ENCODE measurements at regions not wholly inside any gene's neighbourhood (a gene's known extent, or its start where the extent isn't known, plus 50 kb on each side); places are given as distances from the start of the nearest gene placed in this dataset.

DNA sequence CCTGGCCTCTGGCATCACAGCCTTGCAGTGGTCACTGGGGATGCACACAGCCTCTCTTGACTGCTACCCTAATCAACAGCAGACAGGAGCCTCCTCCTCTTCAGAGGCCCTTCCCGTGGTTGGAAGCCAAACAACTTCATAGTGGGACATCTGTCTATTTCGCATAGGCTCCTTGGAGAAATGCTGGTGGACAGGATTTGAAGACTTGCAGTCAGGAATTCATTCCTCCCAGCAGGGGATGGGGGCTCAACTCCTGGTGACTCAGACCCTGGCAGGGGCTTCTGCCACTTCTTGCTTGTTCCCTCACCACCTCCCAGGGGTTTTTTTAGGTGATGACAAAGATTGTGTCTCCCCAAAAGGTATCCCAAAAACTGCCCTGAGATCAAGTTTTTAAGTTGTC, 191.7 kb upstream of the CAMK1G start:
- no peak for DNase-seq

DNA sequence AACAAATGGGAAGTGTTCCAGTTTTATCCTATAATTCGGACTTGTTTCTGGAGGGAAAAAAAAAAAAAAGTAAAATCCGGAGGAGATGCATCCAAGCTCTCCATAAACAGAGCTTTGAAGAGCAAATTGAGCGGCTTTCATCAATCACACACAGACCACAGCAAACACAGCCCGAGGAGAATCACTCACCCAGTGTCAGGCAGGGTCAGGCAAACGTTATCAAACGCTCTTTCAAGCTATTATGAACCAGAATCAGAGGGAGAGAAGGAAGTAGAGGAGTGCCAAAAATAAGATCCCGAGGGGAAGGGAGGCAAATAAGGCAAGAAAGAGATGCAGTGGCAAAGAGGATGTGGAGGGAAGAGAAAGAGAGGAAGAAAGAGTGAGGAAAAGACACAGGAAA, 188.3 kb upstream of the CAMK1G start:
- DNase-seq, result no peak

DNA sequence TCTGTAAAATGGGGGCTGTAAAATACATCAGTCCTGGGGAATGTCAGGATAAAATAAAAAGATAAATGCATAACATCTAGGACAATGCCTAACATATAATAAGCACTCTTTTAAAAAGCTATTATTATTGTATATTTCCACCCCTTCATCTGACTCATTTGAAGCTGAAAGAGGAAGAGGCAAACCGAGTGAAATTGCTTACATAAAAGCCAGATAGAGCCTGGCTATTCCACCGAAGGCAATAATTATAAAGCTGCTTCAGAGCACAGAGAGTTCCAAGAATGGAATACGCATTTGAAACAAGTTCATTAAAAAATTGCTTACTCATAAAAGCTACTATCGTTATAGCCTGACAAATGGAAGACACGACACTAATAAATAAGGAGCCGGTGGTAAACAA, 186.1 kb upstream of the CAMK1G start:
- no peak for DNase-seq

DNA sequence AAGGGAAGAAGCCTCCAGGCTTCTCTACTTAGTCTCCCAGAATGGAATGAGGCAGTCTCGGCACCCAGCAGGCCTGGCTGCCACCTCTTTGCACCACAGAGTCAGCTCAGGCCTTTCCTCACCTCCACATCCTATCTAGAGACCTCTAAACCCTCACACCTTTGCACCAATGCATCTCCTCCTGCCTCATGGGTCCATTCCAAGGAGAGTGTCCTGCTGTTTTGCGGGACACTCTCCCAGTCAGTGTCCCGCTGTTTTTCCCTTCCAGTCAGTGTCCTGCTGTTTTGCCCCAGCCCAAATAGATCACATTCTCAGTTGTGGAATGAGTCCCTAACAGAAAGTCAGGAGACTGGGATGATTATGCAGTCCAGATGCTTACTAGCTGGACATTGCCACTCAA, 185.6 kb upstream of the CAMK1G start:
- DNase-seq, result no peak

DNA sequence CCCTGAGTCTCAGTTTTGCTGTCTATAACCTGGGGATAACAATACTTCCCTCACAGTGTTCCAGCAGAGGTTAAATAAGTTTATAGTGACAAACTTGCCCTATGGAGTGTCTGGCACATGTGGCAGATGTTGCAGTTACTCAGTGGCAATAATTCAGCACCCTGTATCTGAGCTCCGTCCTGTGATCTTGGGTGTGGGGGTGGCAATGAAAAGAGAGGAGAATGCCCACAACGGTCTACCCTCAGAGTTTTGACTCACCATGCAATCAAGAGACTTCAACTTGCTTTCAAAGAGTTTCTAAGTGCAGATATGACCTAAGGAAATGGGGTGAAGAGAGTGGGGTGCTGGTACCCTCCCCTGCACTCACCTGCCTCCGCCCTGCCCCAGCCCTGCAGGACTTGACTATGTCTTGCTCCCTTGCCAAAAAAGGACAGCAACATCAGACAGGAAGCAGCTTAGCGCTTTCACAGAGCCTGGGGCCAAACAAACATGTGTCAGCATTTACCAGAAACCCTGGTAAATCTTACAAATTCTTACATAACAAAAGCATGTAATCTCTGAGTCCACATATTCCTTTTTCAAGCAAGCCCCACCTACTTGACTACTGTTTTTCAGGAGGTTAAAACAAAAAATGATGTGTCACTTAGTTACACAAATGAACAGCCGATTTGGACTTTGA, 185.1 kb upstream of the CAMK1G start:
- no peak for DNase-seq

DNA sequence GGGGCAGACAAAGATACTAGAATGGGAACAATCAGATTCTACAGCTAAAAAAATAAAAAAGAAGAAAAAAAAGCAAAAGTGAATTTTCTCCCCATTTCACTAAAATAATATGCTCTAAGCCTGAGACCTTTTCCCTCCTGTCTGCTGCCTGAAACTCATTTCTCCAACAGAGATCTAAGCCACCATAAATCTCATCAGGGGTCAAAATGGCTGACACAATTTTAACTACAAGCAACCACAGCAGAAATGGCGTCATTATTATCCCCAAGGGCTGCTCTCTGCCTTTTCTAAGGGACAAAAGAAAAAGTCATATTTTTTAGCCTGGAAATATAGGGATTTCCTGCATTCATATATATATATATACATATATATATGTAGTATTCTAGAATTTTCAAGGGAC, 183.7 kb upstream of the CAMK1G start:
- no peak for DNase-seq

DNA sequence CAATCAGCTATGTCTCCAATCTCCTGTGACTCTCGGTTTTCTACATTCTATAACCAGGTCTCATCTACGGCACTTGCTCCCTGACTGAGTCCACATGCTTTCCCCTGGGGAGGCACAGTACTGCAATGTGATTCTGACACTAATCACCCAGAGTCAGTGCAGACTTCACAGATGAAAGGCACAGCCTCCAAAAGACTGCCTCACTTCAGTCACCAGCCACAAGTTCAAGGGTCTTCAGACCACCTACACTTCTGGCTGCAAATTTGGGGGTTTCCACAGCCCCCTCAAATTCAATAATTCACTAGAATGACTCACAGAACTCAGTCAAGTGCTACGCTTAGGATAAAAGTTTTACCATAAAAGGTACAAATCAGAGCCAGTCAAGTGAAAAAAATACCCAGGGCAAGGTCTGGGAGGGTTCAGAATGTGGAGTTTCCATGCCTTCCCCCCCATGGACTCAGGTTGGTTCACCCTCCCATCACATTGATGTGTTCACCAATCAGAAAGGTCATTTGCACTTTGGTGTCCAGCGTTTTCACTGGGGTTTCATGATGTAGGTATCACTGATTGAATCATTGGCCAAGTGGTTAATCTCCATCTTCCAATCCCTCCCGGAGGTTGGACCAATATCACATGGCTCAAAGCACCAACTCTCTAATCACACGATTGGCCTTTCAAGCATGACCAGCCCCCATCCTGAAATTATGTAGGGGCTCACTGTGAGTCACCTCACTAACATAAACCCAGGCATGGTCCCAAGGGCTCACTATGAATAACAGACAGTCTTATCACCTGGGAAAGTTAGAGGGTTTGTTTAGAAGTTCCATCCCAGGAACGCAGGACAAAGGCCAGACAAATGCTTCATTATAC, 182.9 kb upstream of the CAMK1G start:
- DNase-seq, result no peak

DNA sequence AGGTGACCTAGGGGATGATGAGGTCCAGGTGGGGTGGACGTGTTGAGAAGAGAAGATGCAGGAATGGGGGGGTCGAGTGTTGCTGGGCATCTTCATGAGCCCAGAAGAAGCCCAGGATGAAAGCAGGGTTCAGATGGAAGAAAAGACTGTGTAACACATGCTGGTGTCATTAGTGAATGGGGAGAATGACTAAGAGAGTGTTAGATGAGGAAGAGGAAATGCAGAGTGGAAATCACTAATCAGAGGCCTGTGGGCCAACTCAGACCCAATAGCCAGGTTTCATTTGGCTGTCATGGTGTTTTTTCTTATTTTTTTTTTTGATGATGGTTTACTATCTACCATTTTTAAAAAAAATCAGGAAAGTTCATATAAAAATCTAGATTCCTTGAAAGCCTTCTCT, 180.8 kb upstream of the CAMK1G start:
- DNase-seq, result no peak

DNA sequence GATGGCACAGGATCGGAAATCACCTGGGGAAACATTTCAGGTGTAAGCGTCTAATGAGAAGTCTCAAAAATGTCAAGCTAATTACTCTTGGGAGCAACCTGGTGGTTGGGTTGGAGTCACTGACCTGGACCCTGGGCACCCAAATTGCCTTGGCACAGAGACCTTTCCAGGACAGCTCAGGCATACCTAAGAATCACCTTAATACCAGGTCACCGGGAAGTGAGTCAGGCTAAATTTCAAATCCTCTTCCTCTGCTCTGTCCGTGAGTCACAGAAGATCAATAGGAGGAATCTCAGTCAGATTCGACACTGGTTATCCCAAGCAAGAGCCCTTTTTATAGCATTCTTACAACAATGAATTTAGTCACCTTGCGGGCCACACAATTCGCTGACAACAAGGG, 179.6 kb upstream of the CAMK1G start:
- DNase-seq, result no peak

DNA sequence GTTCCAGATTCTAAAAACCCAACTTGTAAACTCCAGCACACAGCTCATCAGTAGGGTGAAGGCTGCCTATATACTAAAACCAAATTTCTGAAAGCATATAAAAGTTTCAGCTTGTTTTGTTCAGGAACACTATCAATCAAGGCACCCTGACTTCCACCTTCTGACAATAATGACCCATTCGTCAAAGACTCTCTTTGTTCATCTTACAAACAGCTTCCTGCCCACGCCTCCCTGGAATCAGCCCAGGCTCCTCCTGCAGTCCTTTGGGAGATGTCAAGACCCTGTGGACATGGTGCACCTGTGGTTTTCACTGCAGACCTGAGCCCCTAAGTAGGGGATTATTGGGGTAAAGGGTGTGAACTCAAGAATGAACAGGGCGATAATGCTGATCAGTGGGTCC, 178.9 kb upstream of the CAMK1G start:
- no peak for DNase-seq

DNA sequence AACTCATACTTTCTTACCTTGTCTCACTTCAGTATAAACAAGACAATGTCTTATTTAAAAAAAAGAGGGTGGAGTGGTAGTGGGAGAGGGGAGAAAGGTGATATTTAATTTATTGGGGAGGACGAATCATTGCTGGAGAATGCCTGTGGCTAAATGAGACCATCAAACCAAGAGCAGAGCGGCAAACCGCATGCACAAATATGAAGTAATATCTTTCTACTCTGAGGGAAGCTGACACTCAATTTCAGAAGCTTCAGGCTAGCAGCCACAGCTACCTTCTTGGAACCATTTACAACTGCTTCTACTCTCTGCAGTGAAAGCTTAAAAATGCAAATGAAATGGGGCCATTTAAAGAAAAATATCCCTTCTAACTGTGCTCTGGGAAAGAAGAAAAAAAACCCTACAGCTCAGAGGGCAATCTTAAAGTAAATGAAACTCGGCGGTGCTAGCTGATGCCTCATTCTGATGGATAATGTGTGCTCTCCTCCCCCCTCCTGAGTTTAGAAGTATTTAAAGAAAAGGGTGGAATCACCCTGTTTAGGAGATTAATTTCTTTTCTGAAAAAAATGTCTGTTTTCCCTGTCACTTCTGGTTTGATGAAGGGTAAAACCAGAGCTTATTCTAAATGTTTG, 178.2 kb upstream of the CAMK1G start:
- no peak for DNase-seq

DNA sequence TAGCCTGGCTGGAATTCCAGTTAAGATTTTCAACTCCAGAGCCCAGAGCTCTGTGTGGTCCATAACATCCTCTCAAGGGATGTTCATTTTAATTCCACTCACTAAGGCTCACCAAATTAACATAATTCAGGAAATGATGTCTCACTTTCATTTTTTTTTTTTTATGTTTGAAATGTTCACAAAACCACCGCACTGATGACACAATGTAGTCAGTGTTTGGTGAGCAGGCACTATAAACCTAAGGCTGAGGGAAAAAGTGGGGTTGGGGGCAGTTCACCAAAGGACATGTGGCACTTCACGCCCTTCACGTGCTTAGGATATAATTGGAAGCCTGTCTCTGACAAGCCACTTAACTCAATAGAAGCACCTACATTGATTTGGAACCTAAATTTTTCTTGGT, 177.3 kb upstream of the CAMK1G start:
- no peak for DNase-seq

DNA sequence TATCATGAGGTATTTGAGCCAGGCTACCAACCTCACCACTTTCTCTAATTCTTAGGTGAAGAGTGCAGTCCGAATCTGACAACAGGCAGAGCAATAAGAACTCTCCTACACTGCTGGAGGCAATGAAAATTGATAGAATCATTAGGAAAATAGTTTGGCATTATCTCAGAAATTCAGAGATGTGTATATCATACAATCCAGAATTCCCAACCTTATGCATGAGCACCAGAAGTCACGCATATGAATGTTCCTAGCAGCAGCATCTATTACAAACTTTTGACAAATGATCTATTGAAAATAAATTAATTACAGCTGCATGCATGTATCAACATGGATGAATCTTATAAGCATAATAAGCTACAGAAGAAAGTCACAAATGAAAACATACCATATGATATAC, 176.9 kb upstream of the CAMK1G start:
- no peak for DNase-seq

DNA sequence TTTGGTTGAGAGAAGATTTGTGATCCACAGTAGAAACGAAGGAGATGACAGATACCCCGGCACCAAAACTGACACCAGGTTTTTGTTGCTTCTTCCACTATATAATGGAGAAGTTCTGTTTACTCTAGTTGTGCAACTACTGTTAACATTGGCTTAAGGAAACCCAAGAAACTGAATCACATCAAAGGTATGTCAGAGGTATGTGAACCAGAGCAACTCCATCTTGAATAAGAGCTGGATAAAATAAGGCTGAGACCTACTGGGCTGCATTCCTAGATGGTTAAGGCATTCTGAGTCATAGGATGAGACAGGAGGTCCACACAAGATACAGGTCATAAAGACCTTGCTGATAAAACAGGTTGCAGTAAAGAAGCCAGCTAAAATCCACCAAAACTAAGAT, 173.7 kb upstream of the CAMK1G start:
- DNase-seq, result no peak

DNA sequence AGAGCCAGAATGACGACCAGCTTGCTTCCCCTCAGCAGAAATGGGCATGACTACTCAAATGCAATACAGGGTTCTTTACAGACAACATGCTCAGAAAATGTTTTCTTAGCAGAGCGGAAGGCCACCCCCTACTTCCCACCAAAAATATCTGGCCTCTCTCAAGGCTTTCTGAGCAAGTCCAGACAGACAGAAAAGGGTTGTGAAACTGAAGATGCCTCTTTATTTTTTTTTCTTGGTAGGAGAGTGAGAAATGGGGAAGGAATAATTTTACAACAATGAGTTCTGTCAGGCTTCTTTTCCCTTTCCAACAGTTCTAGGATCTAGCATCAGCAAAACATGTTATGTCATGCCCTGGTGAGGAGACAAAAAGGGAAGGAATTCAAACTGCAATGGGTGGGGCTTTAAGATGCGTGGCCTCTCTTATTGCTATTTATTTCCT, 172.0 kb upstream of the CAMK1G start:
- no peak for DNase-seq

DNA sequence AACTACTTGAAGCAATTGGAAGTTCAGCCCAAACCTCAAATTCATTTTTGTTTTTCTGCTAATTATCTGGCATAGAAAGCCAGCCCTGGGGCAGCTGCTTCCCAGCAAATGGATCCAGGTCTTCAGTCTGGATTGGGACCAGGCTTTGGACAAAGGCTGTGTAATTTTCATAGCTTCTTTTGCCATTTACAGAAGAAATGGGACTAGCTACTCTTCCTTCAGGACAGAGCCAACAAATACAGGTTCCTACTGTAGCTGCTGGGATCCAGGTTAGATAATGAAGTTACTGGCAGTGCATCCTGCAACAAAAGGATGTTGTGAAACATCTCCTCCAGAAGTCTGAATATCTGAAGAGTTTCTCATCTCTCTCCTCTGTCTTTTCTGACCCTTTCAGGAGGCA, 171.5 kb upstream of the CAMK1G start:
- no peak for DNase-seq

DNA sequence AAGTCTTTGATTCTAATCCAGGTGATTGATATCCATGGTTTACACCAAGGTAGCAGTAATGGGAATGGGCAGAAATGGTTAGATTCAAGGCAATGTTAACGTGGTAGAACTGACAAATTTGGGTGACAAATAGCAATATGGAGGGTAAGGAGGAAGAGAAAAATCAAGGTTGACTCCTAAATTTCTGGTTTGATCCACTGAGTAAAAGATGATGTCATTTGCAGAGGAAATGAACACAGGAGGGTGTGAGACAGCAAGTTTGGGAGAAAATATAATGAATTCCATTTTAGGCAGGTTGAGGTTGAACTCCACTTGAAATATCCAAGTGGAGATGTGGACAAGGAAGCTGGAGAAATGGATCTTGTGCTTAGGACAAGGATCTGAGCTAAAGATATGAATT, 170.9 kb upstream of the CAMK1G start:
- DNase-seq, result no peak

DNA sequence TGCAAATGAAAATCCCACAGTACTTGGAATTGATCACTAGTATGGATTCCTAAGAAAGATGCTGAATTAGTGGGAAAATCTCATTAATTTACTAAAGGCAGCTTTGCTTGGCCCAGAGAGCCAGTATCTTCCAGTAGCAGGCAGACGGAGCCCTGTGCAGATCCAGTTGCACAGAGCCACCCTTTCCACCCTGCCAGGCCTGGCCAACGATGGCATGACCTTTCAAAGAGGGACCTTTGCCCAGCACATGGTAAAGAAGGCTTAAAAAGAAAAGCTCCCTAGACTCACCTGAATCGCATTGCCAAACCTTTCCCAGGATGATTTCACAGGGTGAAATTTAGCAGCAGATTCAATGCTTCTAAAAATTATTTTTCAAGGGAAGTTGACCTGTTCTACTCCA, 170.5 kb upstream of the CAMK1G start:
- no peak for DNase-seq

DNA sequence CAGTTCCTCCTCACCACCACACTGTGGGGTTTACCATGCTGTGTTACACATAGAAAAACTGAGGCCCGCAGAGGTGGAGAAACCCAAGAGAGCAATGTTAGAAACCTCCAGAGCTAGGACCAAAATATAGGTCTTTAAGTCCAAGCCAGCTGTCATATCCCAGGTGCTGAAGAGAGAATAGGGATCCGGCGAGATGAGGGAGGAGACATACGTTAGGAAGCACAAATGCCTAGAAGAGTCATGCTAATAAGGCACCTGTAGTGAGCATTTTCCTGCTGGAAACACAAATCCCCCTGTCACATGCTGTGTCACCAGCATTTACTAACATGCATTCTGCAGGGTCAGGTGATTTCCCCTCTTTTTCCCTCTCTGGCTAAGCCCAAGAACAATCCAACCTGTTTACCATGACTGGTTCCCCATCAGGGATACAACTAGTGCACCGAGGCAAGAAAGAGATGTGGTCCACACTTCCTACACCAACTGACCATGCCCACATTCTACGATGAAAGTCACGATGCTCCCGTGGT, 168.6 kb upstream of the CAMK1G start:
- no peak for DNase-seq

DNA sequence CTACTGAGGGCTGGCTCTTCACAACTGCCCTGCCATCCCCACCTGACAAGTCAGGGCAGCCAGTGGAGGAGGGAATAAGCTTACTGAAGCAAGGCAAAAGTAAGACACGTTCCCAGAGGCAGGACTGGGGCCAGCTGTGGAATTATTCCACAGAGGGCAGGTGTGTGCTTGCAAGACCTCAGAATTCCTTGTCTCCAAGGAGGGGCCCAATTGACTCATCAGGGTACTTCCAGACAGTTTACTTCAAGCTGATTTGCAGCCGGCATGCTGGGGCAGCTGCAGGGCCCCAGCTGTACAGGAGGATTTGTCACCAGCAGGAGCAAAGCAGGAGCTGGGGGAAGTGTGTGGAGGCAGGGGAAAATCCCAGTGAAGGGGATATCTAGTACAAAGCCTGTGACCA, 167.5 kb upstream of the CAMK1G start:
- DNase-seq, result no peak

DNA sequence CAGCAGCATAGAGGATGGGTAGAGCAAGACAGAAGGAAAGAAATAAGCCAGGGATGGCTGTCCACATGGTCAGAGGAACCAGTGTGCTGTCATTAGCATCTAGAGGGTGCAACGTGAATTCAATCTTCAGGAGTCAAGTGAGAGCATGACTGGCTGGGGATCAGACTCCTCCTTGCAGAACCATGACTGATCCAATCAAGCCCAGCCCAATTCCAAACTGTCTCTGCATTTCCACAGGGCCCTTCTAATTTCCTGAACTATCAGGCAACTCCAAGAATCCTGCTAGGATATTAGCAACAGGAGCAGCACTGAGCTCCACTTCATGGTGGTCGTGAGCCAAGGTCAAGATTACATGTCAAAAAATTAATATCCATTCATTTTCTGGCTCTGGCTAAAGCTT, 166.8 kb upstream of the CAMK1G start:
- DNase-seq, result no peak

DNA sequence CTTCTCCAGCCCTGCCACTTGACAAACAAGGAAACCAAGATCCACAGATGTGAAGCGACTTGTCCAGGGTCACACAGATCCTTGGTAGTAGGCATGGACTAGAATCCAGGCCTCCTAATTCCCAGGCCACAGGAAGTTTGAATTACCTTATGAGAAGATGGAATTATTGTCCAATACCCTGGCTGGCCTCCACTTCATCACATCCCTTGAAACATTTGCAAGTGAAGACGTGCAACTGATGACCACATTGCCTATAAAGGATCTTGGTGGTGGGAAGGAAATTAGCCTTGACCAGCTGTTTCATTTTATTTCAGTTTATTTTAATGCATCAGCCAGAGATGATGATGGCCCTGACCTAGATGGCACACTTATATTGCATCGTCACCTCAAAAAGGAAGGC, 165.8 kb upstream of the CAMK1G start:
- no peak for DNase-seq

DNA sequence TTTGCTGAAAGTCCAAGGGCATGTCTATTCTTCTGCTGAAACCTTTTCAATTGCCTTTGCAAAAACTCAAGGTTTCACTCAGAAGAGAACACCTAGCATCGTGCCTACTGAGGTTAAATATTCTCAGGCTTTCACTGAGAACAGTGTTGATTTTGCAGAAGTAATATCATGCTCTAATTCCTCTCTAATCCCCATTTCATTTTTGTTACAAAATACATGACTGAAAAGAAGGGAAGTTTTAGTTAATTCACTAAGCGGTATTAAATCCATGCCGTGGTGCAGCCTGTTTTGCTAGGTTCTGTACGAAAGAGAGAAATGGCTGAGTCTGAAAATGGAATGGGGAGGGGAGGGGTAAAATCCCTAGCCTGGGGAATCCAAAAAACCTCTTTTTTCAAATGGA, 163.2 kb upstream of the CAMK1G start:
- DNase-seq, result no peak

DNA sequence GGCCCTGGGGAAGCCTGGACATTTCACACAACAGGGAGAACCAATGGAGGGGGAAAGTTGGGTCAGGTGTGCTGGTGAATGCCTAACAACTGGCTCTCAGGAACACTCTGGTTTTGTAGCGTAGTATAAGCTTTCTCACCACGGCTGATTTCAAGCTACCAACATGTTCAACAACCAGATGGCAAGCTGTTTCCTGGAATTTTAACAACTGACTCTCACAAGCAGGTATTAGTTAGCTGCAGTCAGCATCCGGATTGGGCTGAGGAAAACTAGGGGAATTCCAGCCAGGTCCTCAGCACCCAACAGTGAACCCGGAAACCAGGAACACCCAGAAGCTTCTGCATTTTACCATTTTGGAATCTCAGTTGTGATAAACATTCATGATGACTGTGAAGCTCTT, 162.3 kb upstream of the CAMK1G start:
- no peak for DNase-seq

Data from NCI-H2081 treated with DMSO at 0.1 percent for 48 hours (cell line).